ENCODE measurements at regions not wholly inside any gene's neighbourhood (a gene's known extent, or its start where the extent isn't known, plus 50 kb on each side); places are given as distances from the start of the nearest gene placed in this dataset.

GRCh38 chr1:209309198-209309597 is 274.3 kb upstream of the CAMK1G start:
- no peaks in the 10 kb centered on the region for H3K4me1 Mint-ChIP-seq (ENCODE audit: low read depth)
- H3K9me3 Mint-ChIP-seq: no peaks in the 10 kb centered on the region
- DNase-seq: no peak
- H3K27me3 Mint-ChIP-seq (ENCODE audit: insufficient read depth): peaks cover 9% of the 10 kb centered on the region
- no peak overlapping the region for H3K4me3 Mint-ChIP-seq
- no peaks in the 10 kb centered on the region for H3K36me3 Mint-ChIP-seq (ENCODE audit: low read depth)
- TF ChIP-seq CTCF (IDR thresholded peaks at IDR 0.05): no peak
- H3K27ac Mint-ChIP-seq: no peak overlapping the region

- Mint-ChIP-seq H3K4me3 (no peak overlapping the region), H3K4me1 (ENCODE audit: low read depth) (no peaks in the 10 kb centered on the region), H3K27me3 (ENCODE audit: insufficient read depth) (peaks cover 4% of the 10 kb centered on the region)
Measured at GRCh38 chr1:209311770-209312169, 271.7 kb upstream of the CAMK1G start.

GRCh38 chr1:209316929-209317328 is 266.6 kb upstream of the CAMK1G start:
- DNase-seq: no peak
- Mint-ChIP-seq H3K4me1 (ENCODE audit: low read depth) (peaks cover 18% of the 10 kb centered on the region), H3K9me3 (no peaks in the 10 kb centered on the region; the same call in 1 of the 2 replicates), H3K27ac (no peak overlapping the region), H3K27me3 (ENCODE audit: insufficient read depth) (peaks cover 4% of the 10 kb centered on the region), H3K4me3 (no peak overlapping the region), H3K36me3 (ENCODE audit: low read depth) (no peaks in the 10 kb centered on the region)
- TF ChIP-seq CTCF (IDR thresholded peaks at IDR 0.05): no peak

More at GRCh38 chr1:209311770-209312169, 271.7 kb upstream of the CAMK1G start:
- Mint-ChIP-seq H3K27ac (no peak overlapping the region; the same call in 1 of the 2 replicates), H3K9me3 (no peaks in the 10 kb centered on the region), H3K36me3 (ENCODE audit: low read depth) (no peaks in the 10 kb centered on the region)
- no peak for TF ChIP-seq CTCF (IDR thresholded peaks at IDR 0.05)
- no peak for DNase-seq

GRCh38 chr1:209318181-209319056 is 265.1 kb upstream of the CAMK1G start:
- TF ChIP-seq CTCF (IDR thresholded peaks at IDR 0.05): no peak
- H3K36me3 Mint-ChIP-seq (ENCODE audit: low read depth): no peaks in the 10 kb centered on the region
- H3K4me3 Mint-ChIP-seq: peak overlapping the region; percentile 55
- H3K27me3 Mint-ChIP-seq (ENCODE audit: insufficient read depth): peaks cover 4% of the 10 kb centered on the region
- peak; percentile 38 for DNase-seq
- no peaks in the 10 kb centered on the region; the same call in 1 of the 2 replicates for H3K9me3 Mint-ChIP-seq
- H3K27ac Mint-ChIP-seq: peak overlapping the region; percentile 64
- peaks cover 18% of the 10 kb centered on the region for H3K4me1 Mint-ChIP-seq (ENCODE audit: low read depth)

GRCh38 chr1:209319057-209319432 is 264.5 kb upstream of the CAMK1G start:
- no peak for DNase-seq
- Mint-ChIP-seq H3K4me1 (ENCODE audit: low read depth) (peaks cover 18% of the 10 kb centered on the region), H3K9me3 (no peaks in the 10 kb centered on the region; the same call in 1 of the 2 replicates), H3K4me3 (peak overlapping the region; percentile 55), H3K36me3 (ENCODE audit: low read depth) (no peaks in the 10 kb centered on the region), H3K27me3 (ENCODE audit: insufficient read depth) (peaks cover 2% of the 10 kb centered on the region), H3K27ac (peak overlapping the region; percentile 64)
- no peak for TF ChIP-seq CTCF (IDR thresholded peaks at IDR 0.05)

Data from HFFc6 (cell line).